ENCODE measurements at regions not wholly inside any gene's neighbourhood (a gene's known extent, or its start where the extent isn't known, plus 50 kb on each side); places are given as distances from the start of the nearest gene placed in this dataset.

DNA sequence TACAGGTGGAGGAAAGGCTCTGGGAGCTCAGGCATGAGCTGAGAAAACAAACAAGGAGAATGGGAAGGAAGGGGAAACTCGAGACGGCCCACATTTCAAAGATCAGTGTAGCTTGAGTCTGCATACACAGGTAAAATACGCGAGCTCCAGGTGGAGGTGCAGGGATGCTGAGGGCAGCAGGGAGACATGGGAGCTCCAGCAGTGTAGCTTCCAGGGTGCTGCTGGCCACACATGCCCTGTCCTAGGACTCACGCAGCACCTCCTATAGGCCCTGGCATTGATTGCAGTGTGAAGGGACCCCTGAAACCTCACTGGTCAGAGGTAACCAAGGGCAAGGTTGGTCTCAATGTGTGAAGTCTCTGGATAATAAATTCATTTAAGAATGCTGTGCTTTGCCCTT lies 362.8 kb upstream of the HS6ST1 start:
- no peak overlapping the region for H3K4me3 ChIP-seq (replicated peaks; ENCODE audit: insufficient read depth, low read length)
- no peak overlapping the region for H3K27ac ChIP-seq (replicated peaks)
- H3K27me3 ChIP-seq (ENCODE audit: insufficient read depth, poor library complexity, severe bottlenecking) = no peaks in the 10 kb centered on the region
- no peak for DNase-seq (ENCODE audit: low read depth in 1 of 2, low spot score in 1 of 2)
- no peak for TF ChIP-seq GABPA (IDR thresholded peaks at IDR 0.05; ENCODE audit: low read depth)
- TF ChIP-seq, protein P1, sequence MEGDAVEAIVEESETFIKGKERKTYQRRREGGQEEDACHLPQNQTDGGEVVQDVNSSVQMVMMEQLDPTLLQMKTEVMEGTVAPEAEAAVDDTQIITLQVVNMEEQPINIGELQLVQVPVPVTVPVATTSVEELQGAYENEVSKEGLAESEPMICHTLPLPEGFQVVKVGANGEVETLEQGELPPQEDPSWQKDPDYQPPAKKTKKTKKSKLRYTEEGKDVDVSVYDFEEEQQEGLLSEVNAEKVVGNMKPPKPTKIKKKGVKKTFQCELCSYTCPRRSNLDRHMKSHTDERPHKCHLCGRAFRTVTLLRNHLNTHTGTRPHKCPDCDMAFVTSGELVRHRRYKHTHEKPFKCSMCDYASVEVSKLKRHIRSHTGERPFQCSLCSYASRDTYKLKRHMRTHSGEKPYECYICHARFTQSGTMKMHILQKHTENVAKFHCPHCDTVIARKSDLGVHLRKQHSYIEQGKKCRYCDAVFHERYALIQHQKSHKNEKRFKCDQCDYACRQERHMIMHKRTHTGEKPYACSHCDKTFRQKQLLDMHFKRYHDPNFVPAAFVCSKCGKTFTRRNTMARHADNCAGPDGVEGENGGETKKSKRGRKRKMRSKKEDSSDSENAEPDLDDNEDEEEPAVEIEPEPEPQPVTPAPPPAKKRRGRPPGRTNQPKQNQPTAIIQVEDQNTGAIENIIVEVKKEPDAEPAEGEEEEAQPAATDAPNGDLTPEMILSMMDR (IDR thresholded peaks at IDR 0.05; ENCODE audit: insufficient read depth, low read length) = no peak
- TF ChIP-seq POLR2AphosphoS5 (IDR thresholded peaks at IDR 0.05; ENCODE audit: low read depth) = no peak
- TF ChIP-seq, protein P2, sequence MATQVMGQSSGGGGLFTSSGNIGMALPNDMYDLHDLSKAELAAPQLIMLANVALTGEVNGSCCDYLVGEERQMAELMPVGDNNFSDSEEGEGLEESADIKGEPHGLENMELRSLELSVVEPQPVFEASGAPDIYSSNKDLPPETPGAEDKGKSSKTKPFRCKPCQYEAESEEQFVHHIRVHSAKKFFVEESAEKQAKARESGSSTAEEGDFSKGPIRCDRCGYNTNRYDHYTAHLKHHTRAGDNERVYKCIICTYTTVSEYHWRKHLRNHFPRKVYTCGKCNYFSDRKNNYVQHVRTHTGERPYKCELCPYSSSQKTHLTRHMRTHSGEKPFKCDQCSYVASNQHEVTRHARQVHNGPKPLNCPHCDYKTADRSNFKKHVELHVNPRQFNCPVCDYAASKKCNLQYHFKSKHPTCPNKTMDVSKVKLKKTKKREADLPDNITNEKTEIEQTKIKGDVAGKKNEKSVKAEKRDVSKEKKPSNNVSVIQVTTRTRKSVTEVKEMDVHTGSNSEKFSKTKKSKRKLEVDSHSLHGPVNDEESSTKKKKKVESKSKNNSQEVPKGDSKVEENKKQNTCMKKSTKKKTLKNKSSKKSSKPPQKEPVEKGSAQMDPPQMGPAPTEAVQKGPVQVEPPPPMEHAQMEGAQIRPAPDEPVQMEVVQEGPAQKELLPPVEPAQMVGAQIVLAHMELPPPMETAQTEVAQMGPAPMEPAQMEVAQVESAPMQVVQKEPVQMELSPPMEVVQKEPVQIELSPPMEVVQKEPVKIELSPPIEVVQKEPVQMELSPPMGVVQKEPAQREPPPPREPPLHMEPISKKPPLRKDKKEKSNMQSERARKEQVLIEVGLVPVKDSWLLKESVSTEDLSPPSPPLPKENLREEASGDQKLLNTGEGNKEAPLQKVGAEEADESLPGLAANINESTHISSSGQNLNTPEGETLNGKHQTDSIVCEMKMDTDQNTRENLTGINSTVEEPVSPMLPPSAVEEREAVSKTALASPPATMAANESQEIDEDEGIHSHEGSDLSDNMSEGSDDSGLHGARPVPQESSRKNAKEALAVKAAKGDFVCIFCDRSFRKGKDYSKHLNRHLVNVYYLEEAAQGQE (IDR thresholded peaks at IDR 0.05; ENCODE audit: insufficient replicate concordance, low read depth) = no peak

DNA sequence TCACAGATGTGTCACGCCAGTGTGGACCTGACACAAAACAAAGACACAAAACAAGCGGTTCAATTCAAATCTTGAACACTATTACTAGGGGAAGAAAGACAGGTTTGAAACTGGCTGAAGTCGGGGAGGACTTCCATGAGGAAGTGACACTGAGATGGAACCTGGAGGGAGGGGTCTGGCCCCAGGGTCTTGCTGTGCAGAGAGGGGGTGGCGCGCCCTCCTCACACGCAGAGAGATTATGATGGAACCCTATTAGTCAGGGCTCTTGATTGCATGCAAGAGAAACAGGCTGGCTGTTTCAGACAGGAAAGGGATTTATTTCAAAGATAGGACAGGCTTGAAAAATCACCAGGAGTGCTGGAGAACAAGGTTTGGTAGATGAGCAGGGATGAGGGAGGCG lies 363.6 kb upstream of the HS6ST1 start:
- H3K27me3 ChIP-seq (ENCODE audit: insufficient read depth, poor library complexity, severe bottlenecking) = no peaks in the 10 kb centered on the region
- H3K4me3 ChIP-seq (replicated peaks; ENCODE audit: insufficient read depth, low read length) = no peak overlapping the region
- no peak for DNase-seq (ENCODE audit: low read depth in 1 of 2, low spot score in 1 of 2)
- TF ChIP-seq SPI1 (IDR thresholded peaks at IDR 0.05; ENCODE audit: borderline replicate concordance, low read depth) (peak; percentile 26; the same call in 1 of the 2 replicates), POLR2AphosphoS5 (IDR thresholded peaks at IDR 0.05; ENCODE audit: low read depth) (no peak)
- no peak overlapping the region for H3K27ac ChIP-seq (replicated peaks)

DNA sequence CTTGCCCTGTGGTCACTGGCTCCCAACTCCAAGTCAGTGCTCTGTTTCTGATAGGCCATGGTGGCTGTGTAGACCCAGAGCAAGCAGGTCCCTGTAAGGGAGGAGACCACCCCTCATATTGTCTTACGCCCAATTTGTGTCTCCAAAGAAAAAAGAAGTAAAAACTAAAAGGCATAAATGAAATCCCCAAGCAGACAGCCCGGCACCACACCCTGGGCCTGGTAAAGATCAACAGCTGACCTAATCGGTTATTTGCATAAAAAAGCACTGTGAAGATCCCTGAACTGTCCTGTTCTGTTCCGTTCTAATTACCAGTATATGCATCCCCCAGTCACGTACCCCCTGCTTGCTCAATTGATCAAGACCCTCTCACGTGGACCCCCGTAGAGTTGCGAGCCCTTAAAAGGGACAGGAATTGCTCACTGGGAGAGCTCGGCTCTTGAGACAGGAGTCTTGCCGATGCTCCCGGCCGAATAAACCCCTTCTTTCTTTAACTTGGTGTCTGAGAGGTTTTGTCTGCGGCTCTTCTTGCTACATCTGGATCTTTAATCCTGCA lies 364.1 kb upstream of the HS6ST1 start:
- no peak for TF ChIP-seq GABPA (IDR thresholded peaks at IDR 0.05; ENCODE audit: low read depth)
- TF ChIP-seq POLR2AphosphoS5 (IDR thresholded peaks at IDR 0.05; ENCODE audit: low read depth) = no peak
- TF ChIP-seq, protein P2 (IDR thresholded peaks at IDR 0.05; ENCODE audit: insufficient replicate concordance, low read depth) = no peak
- no peak for TF ChIP-seq SPI1 (IDR thresholded peaks at IDR 0.05; ENCODE audit: borderline replicate concordance, low read depth)
- Histone ChIP-seq H3K27ac (replicated peaks) (no peak overlapping the region), H3K27me3 (ENCODE audit: insufficient read depth, poor library complexity, severe bottlenecking) (no peaks in the 10 kb centered on the region), H3K4me3 (replicated peaks; ENCODE audit: insufficient read depth, low read length) (no peak overlapping the region)
- DNase-seq (ENCODE audit: low read depth in 1 of 2, low spot score in 1 of 2) = no peak

DNA sequence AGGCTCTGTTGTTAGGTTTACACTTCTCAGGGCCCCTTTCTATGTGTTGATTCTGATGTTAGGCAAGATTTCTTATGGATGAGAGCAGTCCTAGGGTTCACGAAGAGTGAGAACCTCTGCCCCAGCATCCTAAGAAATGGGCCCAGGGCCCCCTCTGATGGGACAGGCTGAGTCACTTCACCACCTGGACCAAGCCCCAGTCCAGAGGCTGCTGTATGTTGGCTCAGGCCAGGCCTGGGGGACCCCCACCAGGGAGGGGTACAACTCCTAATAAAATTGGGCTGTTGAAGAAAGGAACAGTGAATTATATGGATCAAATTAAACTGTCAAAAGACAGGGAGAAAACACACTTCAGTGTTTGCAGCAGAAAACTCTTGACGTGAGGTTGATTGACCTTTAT lies 365.9 kb upstream of the HS6ST1 start:
- TF ChIP-seq GABPA (IDR thresholded peaks at IDR 0.05; ENCODE audit: low read depth) (no peak), SPI1 (IDR thresholded peaks at IDR 0.05; ENCODE audit: borderline replicate concordance, low read depth) (no peak), POLR2AphosphoS5 (IDR thresholded peaks at IDR 0.05; ENCODE audit: low read depth) (no peak)
- TF ChIP-seq, protein P1 (IDR thresholded peaks at IDR 0.05; ENCODE audit: insufficient read depth, low read length) = no peak
- TF ChIP-seq, protein P2 (IDR thresholded peaks at IDR 0.05; ENCODE audit: insufficient replicate concordance, low read depth) = no peak
- Histone ChIP-seq H3K27ac (replicated peaks) (no peak overlapping the region), H3K27me3 (ENCODE audit: insufficient read depth, poor library complexity, severe bottlenecking) (no peaks in the 10 kb centered on the region), H3K4me3 (replicated peaks; ENCODE audit: insufficient read depth, low read length) (no peak overlapping the region)
- no peak for DNase-seq (ENCODE audit: low read depth in 1 of 2, low spot score in 1 of 2)

Measured in HL-60 (cell line).